Suprapubic skin (tissue), 3 donors: ENCODE measurements at regions not wholly inside any gene's neighbourhood (a gene's known extent, or its start where the extent isn't known, plus 50 kb on each side); places are given as distances from the start of the nearest gene placed in this dataset.

Source experiments
- EP300 ChIP-seq: sonication (generic); formaldehyde crosslinking; IDR thresholded peaks from one replicate; pipeline ENCODE4 v1.6.1; 2017; ENCODE audit warnings: antibody characterized with exemption
- TF ChIP-seq, protein P1 (sequence below), 2 donors: fragments of 200-600 bp in 1 of 2; fragments of 450-650 bp in 1 of 2; sonication (generic) in 1 of 2; IDR thresholded peaks; one replicate each; pipeline ENCODE4 v1.5.1; 2016 to 2019; ENCODE audit warnings: antibody characterized with exemption in 2 of 2, mild to moderate bottlenecking in 1 of 2, moderate library complexity in 1 of 2

DNA sequence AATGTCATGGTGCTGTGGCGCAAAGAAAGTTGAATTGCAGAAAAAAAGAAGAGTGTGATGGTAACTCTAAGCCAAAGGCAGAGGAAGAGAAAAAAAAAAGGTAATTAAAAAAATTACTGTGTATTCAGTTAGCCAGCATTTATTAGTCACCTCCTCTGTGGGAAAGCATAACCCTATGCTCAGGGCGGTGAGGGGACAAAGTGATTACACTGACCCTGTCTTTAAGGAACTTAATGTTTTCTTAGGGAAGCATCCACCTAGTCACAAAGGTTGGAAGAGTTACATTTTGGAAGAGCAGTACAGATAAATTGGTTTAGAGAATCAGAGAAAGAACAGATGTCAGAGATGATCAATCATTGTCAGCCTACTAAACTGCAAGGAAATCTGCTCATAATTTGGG, 410.3 kb downstream of the CDH11 start:
- no peak for TF ChIP-seq EP300
- TF ChIP-seq, protein P1, sequence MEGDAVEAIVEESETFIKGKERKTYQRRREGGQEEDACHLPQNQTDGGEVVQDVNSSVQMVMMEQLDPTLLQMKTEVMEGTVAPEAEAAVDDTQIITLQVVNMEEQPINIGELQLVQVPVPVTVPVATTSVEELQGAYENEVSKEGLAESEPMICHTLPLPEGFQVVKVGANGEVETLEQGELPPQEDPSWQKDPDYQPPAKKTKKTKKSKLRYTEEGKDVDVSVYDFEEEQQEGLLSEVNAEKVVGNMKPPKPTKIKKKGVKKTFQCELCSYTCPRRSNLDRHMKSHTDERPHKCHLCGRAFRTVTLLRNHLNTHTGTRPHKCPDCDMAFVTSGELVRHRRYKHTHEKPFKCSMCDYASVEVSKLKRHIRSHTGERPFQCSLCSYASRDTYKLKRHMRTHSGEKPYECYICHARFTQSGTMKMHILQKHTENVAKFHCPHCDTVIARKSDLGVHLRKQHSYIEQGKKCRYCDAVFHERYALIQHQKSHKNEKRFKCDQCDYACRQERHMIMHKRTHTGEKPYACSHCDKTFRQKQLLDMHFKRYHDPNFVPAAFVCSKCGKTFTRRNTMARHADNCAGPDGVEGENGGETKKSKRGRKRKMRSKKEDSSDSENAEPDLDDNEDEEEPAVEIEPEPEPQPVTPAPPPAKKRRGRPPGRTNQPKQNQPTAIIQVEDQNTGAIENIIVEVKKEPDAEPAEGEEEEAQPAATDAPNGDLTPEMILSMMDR (IDR thresholded peaks at IDR 0.05): no peak
